OCI-LY7 (cell line): ENCODE measurements at regions not wholly inside any gene's neighbourhood (a gene's known extent, or its start where the extent isn't known, plus 50 kb on each side); places are given as distances from the start of the nearest gene placed in this dataset.

Experiments
- BruUV-seq: library from RNA; stranded (reverse); fragments of 400-500 nt; replicated peaks from 2 replicates; lab custom pipeline; 2021; lab: Mats Ljungman, UMichigan
- CTCF ChIA-PET: fragments of 300-600 bp; sonication (Branson Sonifier 250); formaldehyde crosslinking; loops from one replicate; lab custom pipeline; 2022; ENCODE audit warnings: antibody characterized with exemption; ENCODE audit not compliant: unreplicated experiment; lab: Charles Lee
- POLR2A ChIA-PET: fragments of 300-600 bp; sonication (Branson Sonifier 250); formaldehyde crosslinking; loops from one replicate; lab custom pipeline; 2022; ENCODE audit warnings: antibody characterized with exemption; lab: Charles Lee
- DNase-seq: peaks from one replicate; pipeline ENCODE4 v3.0.0-alpha.2; 2015; ENCODE audit warnings: low spot score
- H2AFZ ChIP-seq: fragments of 200-600 bp; sonication (generic), shearing (Covaris generic); 2 replicates; pipeline ENCODE4 v1.6.1; 2014; ENCODE audit warnings: mild to moderate bottlenecking, antibody characterized with exemption, low read length, moderate library complexity
- H3K27ac ChIP-seq: fragments of 200-600 bp; sonication (generic); 2 replicates; pipeline ENCODE4 v1.5.1; 2014; ENCODE audit warnings: mixed run types, low read depth, mild to moderate bottlenecking, moderate library complexity, low read length, inconsistent platforms; ENCODE audit not compliant: poor library complexity, severe bottlenecking
- H3K36me3 ChIP-seq: fragments of 200-600 bp; sonication (generic); 2 replicates; pipeline ENCODE4 v1.6.1; 2014; ENCODE audit warnings: mild to moderate bottlenecking, antibody characterized with exemption, low read length, moderate library complexity, mixed read lengths; ENCODE audit not compliant: insufficient read depth
- H3K4me1 ChIP-seq: fragments of 200-600 bp; sonication (generic); 2 replicates; pipeline ENCODE4 v1.5.1; 2014; ENCODE audit warnings: mild to moderate bottlenecking, low read length; ENCODE audit not compliant: insufficient read depth, poor library complexity, severe bottlenecking
- H3K4me2 ChIP-seq: fragments of 200-600 bp; sonication (generic); 2 replicates; pipeline ENCODE4 v1.6.1; 2014; ENCODE audit warnings: mild to moderate bottlenecking, low read length
- H3K4me3 ChIP-seq: fragments of 200-600 bp; sonication (generic); 2 replicates; pipeline ENCODE4 v1.5.1; 2014; ENCODE audit warnings: mild to moderate bottlenecking, low read depth, low read length; ENCODE audit not compliant: poor library complexity, severe bottlenecking
- H3K79me2 ChIP-seq: fragments of 200-600 bp; sonication (generic); 2 replicates; pipeline ENCODE4 v1.6.1; 2016; ENCODE audit warnings: low read depth, mild to moderate bottlenecking, low read length, moderate library complexity, mixed read lengths; ENCODE audit not compliant: insufficient read depth
- H3K9me2 ChIP-seq: fragments of 200-600 bp; sonication (generic); 2 replicates; pipeline ENCODE4 v1.6.1; 2016; ENCODE audit warnings: mild to moderate bottlenecking, low read length, mixed read lengths; ENCODE audit not compliant: insufficient read depth
- H3K9me3 ChIP-seq: fragments of 200-600 bp; sonication (generic); 2 replicates; pipeline ENCODE4 v1.6.1; 2014; ENCODE audit warnings: mild to moderate bottlenecking, mixed run types, low read length, mixed read lengths
- H4K20me1 ChIP-seq: fragments of 200-600 bp; sonication (generic); 2 replicates; pipeline ENCODE4 v1.6.1; 2014; ENCODE audit warnings: mild to moderate bottlenecking, antibody characterized with exemption, low read length, moderate library complexity, mixed read lengths; ENCODE audit not compliant: insufficient read depth
- EZH2phosphoT487 ChIP-seq: fragments of 200-600 bp; sonication (generic); IDR thresholded peaks from 2 replicates; pipeline ENCODE4 v1.6.1; 2018; ENCODE audit warnings: low read depth, borderline replicate concordance, mild to moderate bottlenecking, mixed run types, antibody characterized with exemption, low read length, moderate library complexity, mixed read lengths
- intact Hi-C: fragments of 100-400 bp; cut with micrococcal nuclease; formaldehyde crosslinking; loops from one replicate; pipeline ENCODE4 v1.10.0; 2022; ENCODE audit not compliant: unreplicated experiment
- TF ChIP-seq, protein P1 (sequence below): fragments of 200-600 bp; sonication (generic); conservative IDR thresholded peaks from 2 replicates; pipeline ENCODE4 v1.5.1; 2014; ENCODE audit warnings: mild to moderate bottlenecking, antibody characterized with exemption, low read length, moderate library complexity, mixed read lengths

DNA sequence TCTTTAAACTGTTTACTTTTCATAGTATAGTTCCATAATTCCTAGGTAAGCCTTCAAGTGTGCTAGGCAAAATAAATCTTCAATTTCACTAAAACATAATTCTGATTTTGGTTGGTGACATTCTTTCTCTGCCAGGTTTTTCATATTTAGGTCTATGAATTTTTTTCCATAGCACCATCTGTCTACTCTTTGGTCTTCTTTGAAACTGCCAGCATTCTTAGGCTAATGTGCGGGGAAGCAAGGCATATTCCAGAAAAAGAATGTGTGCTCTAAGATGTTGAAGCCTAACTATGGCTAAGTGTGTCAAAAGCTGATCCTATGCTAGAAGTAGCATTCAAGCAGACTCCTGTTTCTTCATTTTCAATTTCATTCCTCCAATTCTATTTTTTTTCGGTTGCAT lies 213.9 kb upstream of the C11orf87 start:
- TF ChIP-seq, protein P1, sequence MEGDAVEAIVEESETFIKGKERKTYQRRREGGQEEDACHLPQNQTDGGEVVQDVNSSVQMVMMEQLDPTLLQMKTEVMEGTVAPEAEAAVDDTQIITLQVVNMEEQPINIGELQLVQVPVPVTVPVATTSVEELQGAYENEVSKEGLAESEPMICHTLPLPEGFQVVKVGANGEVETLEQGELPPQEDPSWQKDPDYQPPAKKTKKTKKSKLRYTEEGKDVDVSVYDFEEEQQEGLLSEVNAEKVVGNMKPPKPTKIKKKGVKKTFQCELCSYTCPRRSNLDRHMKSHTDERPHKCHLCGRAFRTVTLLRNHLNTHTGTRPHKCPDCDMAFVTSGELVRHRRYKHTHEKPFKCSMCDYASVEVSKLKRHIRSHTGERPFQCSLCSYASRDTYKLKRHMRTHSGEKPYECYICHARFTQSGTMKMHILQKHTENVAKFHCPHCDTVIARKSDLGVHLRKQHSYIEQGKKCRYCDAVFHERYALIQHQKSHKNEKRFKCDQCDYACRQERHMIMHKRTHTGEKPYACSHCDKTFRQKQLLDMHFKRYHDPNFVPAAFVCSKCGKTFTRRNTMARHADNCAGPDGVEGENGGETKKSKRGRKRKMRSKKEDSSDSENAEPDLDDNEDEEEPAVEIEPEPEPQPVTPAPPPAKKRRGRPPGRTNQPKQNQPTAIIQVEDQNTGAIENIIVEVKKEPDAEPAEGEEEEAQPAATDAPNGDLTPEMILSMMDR, result no peak
- TF ChIP-seq EZH2phosphoT487, result no peak
- no peak overlapping the region for H3K4me2 ChIP-seq
- intact Hi-C loops, result no loop called here
- ChIA-PET CTCF (no interaction called here), POLR2A (no interaction called here)
- no peak for DNase-seq
- H3K4me1 ChIP-seq, result no peaks in the 10 kb centered on the region
- H3K27ac ChIP-seq, result no peak overlapping the region
- H3K36me3 ChIP-seq, result no peaks in the 10 kb centered on the region
- H3K4me3 ChIP-seq, result no peak overlapping the region
- H3K9me3 ChIP-seq, result no peaks in the 10 kb centered on the region
- H3K79me2 ChIP-seq, result no peaks in the 10 kb centered on the region
- no peaks in the 10 kb centered on the region for H3K9me2 ChIP-seq
- no peaks in the 10 kb centered on the region for H4K20me1 ChIP-seq
- no TSS peak for BruUV-seq
- H2AFZ ChIP-seq, result no peak overlapping the region

DNA sequence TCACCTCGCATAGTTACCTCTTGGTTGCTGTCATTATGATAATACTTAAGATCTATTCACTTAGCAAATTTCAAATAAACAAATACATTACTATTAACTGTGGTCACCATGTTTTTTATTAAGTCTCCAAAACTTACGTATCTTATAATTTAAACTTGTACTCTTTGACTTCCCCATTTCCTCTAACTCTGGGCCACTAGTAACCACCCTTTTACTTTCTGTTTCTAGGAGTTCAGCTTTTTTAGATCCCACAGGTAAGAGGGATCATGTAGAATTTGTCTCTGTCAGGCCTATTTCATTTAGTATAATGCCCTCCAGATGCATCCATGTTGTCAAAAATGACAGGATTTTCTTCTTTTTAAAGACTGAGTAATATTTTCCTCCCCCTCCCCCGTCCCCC lies 212.4 kb upstream of the C11orf87 start:
- no peak for DNase-seq
- TF ChIP-seq, protein P1, result no peak
- TF ChIP-seq EZH2phosphoT487, result no peak
- Histone ChIP-seq H3K4me3 (no peak overlapping the region), H3K27ac (no peak overlapping the region), H3K4me2 (no peak overlapping the region), H3K9me2 (no peaks in the 10 kb centered on the region), H4K20me1 (no peaks in the 10 kb centered on the region), H3K4me1 (no peaks in the 10 kb centered on the region), H3K79me2 (no peaks in the 10 kb centered on the region), H2AFZ (no peak overlapping the region), H3K9me3 (no peaks in the 10 kb centered on the region), H3K36me3 (no peaks in the 10 kb centered on the region)
- CTCF ChIA-PET, result no interaction called here
- POLR2A ChIA-PET, result no interaction called here
- no TSS peak for BruUV-seq
- intact Hi-C loops, result no loop called here

DNA sequence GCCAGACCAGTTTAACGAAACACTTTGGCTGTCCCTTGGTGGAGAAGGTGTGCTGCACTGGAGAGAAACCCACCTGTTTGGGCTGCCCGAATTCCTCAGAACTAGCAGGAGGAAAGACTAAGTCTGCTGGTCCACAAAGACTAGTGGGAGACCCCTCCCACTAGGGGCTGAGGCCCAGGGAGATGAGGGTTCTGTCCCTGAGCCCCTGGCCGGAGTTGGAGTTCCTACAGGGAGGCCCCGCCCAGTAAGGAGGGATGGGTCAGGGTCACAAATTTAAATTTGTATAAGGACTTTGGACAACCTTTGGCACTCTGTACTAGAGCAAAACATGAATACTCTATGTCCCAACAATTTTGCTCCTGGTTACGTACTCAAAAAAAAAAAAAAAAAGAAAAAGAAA lies 200.8 kb upstream of the C11orf87 start:
- intact Hi-C loops, result no loop called here
- Histone ChIP-seq H3K4me1 (no peaks in the 10 kb centered on the region), H4K20me1 (no peaks in the 10 kb centered on the region), H3K9me2 (no peaks in the 10 kb centered on the region), H3K4me2 (no peak overlapping the region), H3K4me3 (no peak overlapping the region), H3K27ac (no peak overlapping the region), H3K9me3 (no peaks in the 10 kb centered on the region), H2AFZ (no peak overlapping the region), H3K36me3 (no peaks in the 10 kb centered on the region), H3K79me2 (no peaks in the 10 kb centered on the region)
- ChIA-PET POLR2A (no interaction called here), CTCF (no interaction called here)
- no TSS peak for BruUV-seq
- TF ChIP-seq EZH2phosphoT487, result no peak
- TF ChIP-seq, protein P1, result no peak
- DNase-seq, result no peak
